HepG2 (cell line): ENCODE measurements at regions not wholly inside any gene's neighbourhood (a gene's known extent, or its start where the extent isn't known, plus 50 kb on each side); places are given as distances from the start of the nearest gene placed in this dataset.

Experiments used
- ATAC-seq: fragments of 200-7000 bp; cut with Tn5 transposase; 3 replicates; pipeline ENCODE4 v1.9.1; 2020; ENCODE audit warnings: mild to moderate bottlenecking, moderate library complexity
- BruUV-seq: library from RNA; stranded (reverse); fragments of 400-500 nt; replicated peaks from 2 replicates; lab custom pipeline; 2021; lab: Mats Ljungman, UMichigan
- CTCF ChIA-PET: fragments of 300-600 bp; formaldehyde crosslinking; extraction: SDS; loops from one replicate; lab custom pipeline; 2021; ENCODE audit warnings: low total read pairs, inconsistent platforms, low intra/inter-chr PET ratio; lab: Yijun Ruan, JAX
- POLR2A ChIA-PET: fragments of 350-600 bp; sonication (Branson Sonifier 250); formaldehyde crosslinking; loops from one replicate; lab custom pipeline; 2020; ENCODE audit warnings: antibody characterized with exemption, inconsistent platforms; lab: Yijun Ruan, JAX
- DNase-seq: peaks from one replicate; pipeline ENCODE4 v3.0.0-alpha.2; 2015; ENCODE audit warnings: low spot score
- FAIRE-seq: peaks from 3 replicates; lab custom pipeline; 2011; peaks lifted over from hg19 to GRCh38; lab: Jason Lieb, UNC
- H2AFZ ChIP-seq: one replicate; pipeline ENCODE4 v1.6.1; 2011; ENCODE audit warnings: low read length, inconsistent platforms
- H3K27ac ChIP-seq: fragments of 300-600 bp; 3 replicates; pipeline ENCODE4 v1.8.0; 2011; ENCODE audit warnings: mixed run types, mild to moderate bottlenecking, mixed read lengths, low read length, inconsistent platforms; ENCODE audit not compliant: insufficient read depth; ENCODE audit errors: extremely low read length
- H3K27me3 ChIP-seq, 2 experiments: fragments of 200-600 bp in 1 of 2; 2 replicates in 1 of 2; 3 replicates in 1 of 2; pipeline versions ENCODE4 v1.6.0 to v1.8.0; 2011; ENCODE audit warnings: low read length in 2 of 2, mild to moderate bottlenecking in 2 of 2, moderate library complexity in 2 of 2, inconsistent platforms in 1 of 2; ENCODE audit not compliant: insufficient read depth in 2 of 2, control insufficient read depth in 1 of 2
- H3K36me3 ChIP-seq, 2 experiments: fragments of 200-600 bp in 1 of 2; replicated peaks in 1 of 2; 2 replicates in 1 of 2; 3 replicates in 1 of 2; pipeline versions ENCODE4 v1.5.1 to v1.8.0; 2011; ENCODE audit warnings: low read length in 2 of 2, inconsistent platforms in 1 of 2; ENCODE audit not compliant: insufficient read depth in 2 of 2, control insufficient read depth in 1 of 2
- H3K4me1 ChIP-seq: 2 replicates; pipeline ENCODE4 v1.5.1; 2012; ENCODE audit warnings: low read length, inconsistent platforms; ENCODE audit not compliant: insufficient read depth
- H3K4me2 ChIP-seq: 2 replicates; pipeline ENCODE4 v1.6.0; 2011; ENCODE audit warnings: low read depth, low read length, inconsistent platforms
- H3K4me3 ChIP-seq, 3 experiments: fragments of 200-600 bp in 1 of 3; sonication (generic), shearing (Covaris generic) in 1 of 3; replicated peaks in 1 of 3; 2 replicates each; pipeline ENCODE4 v1.5.1; 2011 to 2016; ENCODE audit warnings: low read length in 3 of 3, inconsistent platforms in 2 of 3, low read depth in 2 of 3, mild to moderate bottlenecking in 2 of 3, control low read depth in 1 of 3, mixed read lengths in 1 of 3; ENCODE audit not compliant: insufficient read depth in 1 of 3
- H3K79me2 ChIP-seq: one replicate; pipeline ENCODE4 v1.6.1; 2011; ENCODE audit warnings: low read length, inconsistent platforms; ENCODE audit not compliant: insufficient read depth
- H3K9ac ChIP-seq: 2 replicates; pipeline ENCODE4 v1.6.0; 2011; ENCODE audit warnings: mild to moderate bottlenecking, low read depth, low read length, inconsistent platforms; ENCODE audit not compliant: insufficient read depth
- H3K9me3 ChIP-seq: 2 replicates; pipeline ENCODE4 v1.5.1; 2012; ENCODE audit warnings: mild to moderate bottlenecking, low read length
- H4K20me1 ChIP-seq: 2 replicates; pipeline ENCODE4 v1.6.0; 2011; ENCODE audit warnings: inconsistent platforms, mild to moderate bottlenecking, low read length, moderate library complexity; ENCODE audit not compliant: insufficient read depth
- HCFC1 ChIP-seq: fragments of 150-350 bp; IDR thresholded peaks from 2 replicates; pipeline ENCODE4 v1.6.1; 2014; ENCODE audit warnings: low read depth, low read length
- JARID2 ChIP-seq: sonication (generic); formaldehyde crosslinking; IDR thresholded peaks from 2 replicates; pipeline ENCODE4 v1.8.1; 2023; ENCODE audit warnings: missing genetic modification reagents, inconsistent platforms; ENCODE audit not compliant: insufficient replicate concordance
- MED13 ChIP-seq: sonication (generic); formaldehyde crosslinking; IDR thresholded peaks from 2 replicates; pipeline ENCODE4 v1.5.0; 2020; ENCODE audit warnings: missing genetic modification reagents
- POLR2AphosphoS2 ChIP-seq: IDR thresholded peaks from 2 replicates; pipeline ENCODE4 v1.6.1; 2011; ENCODE audit warnings: low read depth, low read length, improper control_type of control experiment
- SIN3A ChIP-seq: IDR thresholded peaks from 2 replicates; pipeline ENCODE4 v1.6.1; 2011; ENCODE audit warnings: low read depth, mild to moderate bottlenecking, control low read depth, low read length, borderline replicate concordance
- ZNF570 ChIP-seq: sonication (generic); formaldehyde crosslinking; IDR thresholded peaks from 2 replicates; pipeline ENCODE4 v1.4.0; 2020; ENCODE audit warnings: mild to moderate bottlenecking, missing genetic modification reagents, borderline replicate concordance
- WGBS: methylation state at CpG from one replicate; pipeline ENCODE4 v1.1.6; 2017; ENCODE audit warnings: low lambda C conversion rate; 5-methylcytosine and 5-hydroxymethylcytosine counted together
- in situ Hi-C: cut with HindIII; loops from 2 replicates; pipeline ENCODE4 v1.10.0; 2017; ENCODE audit warnings: low pct_unique_long_range_greater_than_20kb; ENCODE audit not compliant: extremely low pct_ligation_motif_present
- intact Hi-C: fragments of 100-400 bp; cut with micrococcal nuclease; formaldehyde crosslinking; loops from one replicate; pipeline ENCODE4 v1.10.0; 2022; ENCODE audit not compliant: unreplicated experiment

- POLR2A ChIA-PET = no interaction called here
- Histone ChIP-seq H4K20me1 (no peaks in the 10 kb centered on the region), H3K79me2 (no peaks in the 10 kb centered on the region), H2AFZ (no peak overlapping the region), H3K9ac (no peak overlapping the region)
- WGBS = 4% methylated on average over 3 of the region's 3 CpGs
- in situ Hi-C loops = no loop called here
- intact Hi-C loops = no loop called here
- no peak for FAIRE-seq
- TF ChIP-seq MED13 (no peak), HCFC1 (no peak), POLR2AphosphoS2 (no peak)
- TF ChIP-seq, all 625 proteins: peak for 0
- Histone ChIP-seq H3K27me3 (peaks cover 4 to 27% of the 10 kb centered on the region in 2 experiments; a peak in 2 of 5 replicates), H3K4me1 (no peaks in the 10 kb centered on the region), H3K9me3 (no peaks in the 10 kb centered on the region), H3K4me2 (no peak overlapping the region), H3K27ac (no peak overlapping the region), H3K36me3 (no peaks in the 10 kb centered on the region), H3K4me3 (no peak overlapping the region)
- BruUV-seq = no TSS peak
- CTCF ChIA-PET = no interaction called here
- DNase-seq (no peak), ATAC-seq (no peak)
Measured at GRCh38 chr15:69834761-69835160, 263.0 kb downstream of the TLE3 start.

DNA sequence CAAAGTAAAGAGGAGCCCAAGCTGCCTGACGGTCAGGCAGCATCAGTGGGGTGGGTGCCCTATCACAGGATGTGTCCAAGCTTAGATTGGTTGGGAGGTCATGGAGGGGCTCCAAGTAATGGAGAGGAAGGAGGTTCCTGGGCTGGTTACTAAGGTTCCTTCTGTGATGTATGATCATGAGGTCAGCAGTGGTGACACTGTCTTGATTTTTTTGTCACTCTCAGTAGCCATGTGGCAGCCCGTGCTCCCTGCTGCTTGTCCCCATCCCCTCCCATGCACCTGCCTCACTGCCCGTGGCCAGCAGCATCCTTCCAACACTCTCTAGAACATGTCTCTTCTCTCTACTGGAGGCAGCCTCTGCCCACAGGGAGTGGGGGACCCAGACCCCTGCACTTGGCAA, 261.7 kb downstream of the TLE3 start:
- no peak for ATAC-seq

More for the DNA sequence above, 261.7 kb downstream of the TLE3 start:
- no peak overlapping the region for H2AFZ ChIP-seq
- POLR2A ChIA-PET = no interaction called here
- peaks cover 5 to 27% of the 10 kb centered on the region in 2 experiments; a peak in 2 of 5 replicates for H3K27me3 ChIP-seq
- TF ChIP-seq SIN3A = no peak
- no peak for TF ChIP-seq ZNF570
- TF ChIP-seq JARID2 (CRISPR knock-in tag) = no peak
- CTCF ChIA-PET = no interaction called here
- intact Hi-C loops (no loop called here), in situ Hi-C loops (no loop called here)
- no peak for DNase-seq
- H3K4me3 ChIP-seq = no peak overlapping the region
- no peak overlapping the region for H3K27ac ChIP-seq
- BruUV-seq = no TSS peak
- H4K20me1 ChIP-seq = no peaks in the 10 kb centered on the region
- H3K9ac ChIP-seq = no peak overlapping the region
- no peaks in the 10 kb centered on the region for H3K4me1 ChIP-seq
- no peaks in the 10 kb centered on the region for H3K36me3 ChIP-seq
- no peaks in the 10 kb centered on the region for H3K79me2 ChIP-seq
- H3K9me3 ChIP-seq = no peaks in the 10 kb centered on the region
- no peak for FAIRE-seq
- 0% methylated on average over 2 of the region's 3 CpGs for WGBS
- no peak overlapping the region for H3K4me2 ChIP-seq
